Hepatocyte (in vitro differentiated cells): ENCODE measurements at regions not wholly inside any gene's neighbourhood (a gene's known extent, or its start where the extent isn't known, plus 50 kb on each side); places are given as distances from the start of the nearest gene placed in this dataset.

Source experiments
- EZH2 ChIP-seq: fragments of 200-600 bp; sonication (generic); IDR thresholded peaks from 2 replicates; pipeline ENCODE4 v1.6.1; 2016; ENCODE audit warnings: antibody characterized with exemption, mild to moderate bottlenecking, borderline replicate concordance
- EZH2phosphoT487 ChIP-seq: fragments of 200-600 bp; sonication (generic); IDR thresholded peaks from one replicate; pipeline ENCODE4 v1.6.1; 2018; ENCODE audit warnings: antibody characterized with exemption, mild to moderate bottlenecking, low read depth, moderate library complexity; ENCODE audit not compliant: unreplicated experiment, severe bottlenecking
- TF ChIP-seq, protein P1 (sequence below): fragments of 200-600 bp; sonication (generic); IDR thresholded peaks from 2 replicates; pipeline ENCODE4 v1.5.1; 2016; ENCODE audit warnings: antibody characterized with exemption, mild to moderate bottlenecking; ENCODE audit not compliant: poor library complexity

- TF ChIP-seq, protein P1, sequence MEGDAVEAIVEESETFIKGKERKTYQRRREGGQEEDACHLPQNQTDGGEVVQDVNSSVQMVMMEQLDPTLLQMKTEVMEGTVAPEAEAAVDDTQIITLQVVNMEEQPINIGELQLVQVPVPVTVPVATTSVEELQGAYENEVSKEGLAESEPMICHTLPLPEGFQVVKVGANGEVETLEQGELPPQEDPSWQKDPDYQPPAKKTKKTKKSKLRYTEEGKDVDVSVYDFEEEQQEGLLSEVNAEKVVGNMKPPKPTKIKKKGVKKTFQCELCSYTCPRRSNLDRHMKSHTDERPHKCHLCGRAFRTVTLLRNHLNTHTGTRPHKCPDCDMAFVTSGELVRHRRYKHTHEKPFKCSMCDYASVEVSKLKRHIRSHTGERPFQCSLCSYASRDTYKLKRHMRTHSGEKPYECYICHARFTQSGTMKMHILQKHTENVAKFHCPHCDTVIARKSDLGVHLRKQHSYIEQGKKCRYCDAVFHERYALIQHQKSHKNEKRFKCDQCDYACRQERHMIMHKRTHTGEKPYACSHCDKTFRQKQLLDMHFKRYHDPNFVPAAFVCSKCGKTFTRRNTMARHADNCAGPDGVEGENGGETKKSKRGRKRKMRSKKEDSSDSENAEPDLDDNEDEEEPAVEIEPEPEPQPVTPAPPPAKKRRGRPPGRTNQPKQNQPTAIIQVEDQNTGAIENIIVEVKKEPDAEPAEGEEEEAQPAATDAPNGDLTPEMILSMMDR: no peak
- no peak for TF ChIP-seq EZH2phosphoT487
- TF ChIP-seq EZH2: no peak
Measured at GRCh38 chr5:119928974-119929373, 299.6 kb downstream of the FAM170A start.
